ENCODE measurements at regions not wholly inside any gene's neighbourhood (a gene's known extent, or its start where the extent isn't known, plus 50 kb on each side); places are given as distances from the start of the nearest gene placed in this dataset.

DNA sequence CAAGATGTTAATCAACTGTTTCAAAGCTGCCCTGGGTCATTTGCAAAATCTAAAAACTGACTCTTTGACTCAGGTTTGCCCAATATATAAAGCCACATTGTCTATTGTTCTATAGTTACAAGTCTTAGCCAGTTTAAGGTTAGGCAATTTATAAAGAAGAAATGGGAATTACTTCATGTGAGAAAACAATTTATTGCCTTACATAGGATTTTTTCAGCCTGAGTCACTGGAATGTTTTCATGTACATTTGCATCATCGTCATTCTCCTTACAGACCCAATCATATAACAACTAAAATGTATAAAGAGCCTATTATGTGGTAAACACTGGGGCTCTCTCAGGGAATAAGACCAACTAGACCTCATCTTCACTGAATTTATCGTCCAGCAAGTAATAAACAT lies 100.3 kb upstream of the PLEKHG7 start:
- ATAC-seq (ENCODE audit: insufficient number of reproducible peaks, low FRiP score, low read depth) (no peak), DNase-seq (ENCODE audit: low spot score) (no peak)
- H3K27ac ChIP-seq, result no peak overlapping the region
- peaks cover 8% of the 10 kb centered on the region for H3K9me3 ChIP-seq
- H3K4me1 ChIP-seq (ENCODE audit: control insufficient read depth in 1 of 2, low read depth in 2 of 2), result peaks cover 11 to 24% of the 10 kb centered on the region in 2 donors
- no peak overlapping the region for H3K4me3 ChIP-seq
- no peaks in the 10 kb centered on the region for H3K36me3 ChIP-seq
- no peaks in the 10 kb centered on the region for H3K27me3 ChIP-seq (replicated peaks; ENCODE audit: insufficient read depth)
- TF ChIP-seq, protein P1, sequence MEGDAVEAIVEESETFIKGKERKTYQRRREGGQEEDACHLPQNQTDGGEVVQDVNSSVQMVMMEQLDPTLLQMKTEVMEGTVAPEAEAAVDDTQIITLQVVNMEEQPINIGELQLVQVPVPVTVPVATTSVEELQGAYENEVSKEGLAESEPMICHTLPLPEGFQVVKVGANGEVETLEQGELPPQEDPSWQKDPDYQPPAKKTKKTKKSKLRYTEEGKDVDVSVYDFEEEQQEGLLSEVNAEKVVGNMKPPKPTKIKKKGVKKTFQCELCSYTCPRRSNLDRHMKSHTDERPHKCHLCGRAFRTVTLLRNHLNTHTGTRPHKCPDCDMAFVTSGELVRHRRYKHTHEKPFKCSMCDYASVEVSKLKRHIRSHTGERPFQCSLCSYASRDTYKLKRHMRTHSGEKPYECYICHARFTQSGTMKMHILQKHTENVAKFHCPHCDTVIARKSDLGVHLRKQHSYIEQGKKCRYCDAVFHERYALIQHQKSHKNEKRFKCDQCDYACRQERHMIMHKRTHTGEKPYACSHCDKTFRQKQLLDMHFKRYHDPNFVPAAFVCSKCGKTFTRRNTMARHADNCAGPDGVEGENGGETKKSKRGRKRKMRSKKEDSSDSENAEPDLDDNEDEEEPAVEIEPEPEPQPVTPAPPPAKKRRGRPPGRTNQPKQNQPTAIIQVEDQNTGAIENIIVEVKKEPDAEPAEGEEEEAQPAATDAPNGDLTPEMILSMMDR (IDR thresholded peaks at IDR 0.05), result no peak

DNA sequence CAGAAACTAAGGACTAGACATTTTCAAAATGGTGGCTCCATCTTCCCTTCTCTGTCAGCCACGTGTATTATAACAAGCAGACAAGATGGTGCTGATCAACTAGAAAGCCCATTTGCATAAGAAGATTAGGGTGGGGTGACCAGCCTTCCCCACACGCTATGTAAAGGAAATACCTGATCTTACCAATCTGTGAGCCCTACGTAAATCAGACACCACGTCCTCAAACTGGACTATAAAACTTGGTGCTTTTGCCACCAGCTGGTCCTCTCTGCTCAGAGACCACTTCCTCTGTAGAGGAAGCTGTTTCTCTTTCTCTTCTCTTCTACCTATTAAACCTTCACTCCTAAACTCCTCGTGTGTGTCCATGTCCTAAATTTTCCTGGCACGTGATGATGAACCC lies 101.1 kb upstream of the PLEKHG7 start:
- H3K4me1 ChIP-seq (ENCODE audit: control insufficient read depth in 1 of 2, low read depth in 2 of 2), result peaks cover 11 to 24% of the 10 kb centered on the region in 2 donors
- no peak for DNase-seq (ENCODE audit: low spot score)
- H3K4me3 ChIP-seq, result no peak overlapping the region
- no peak for ATAC-seq (ENCODE audit: insufficient number of reproducible peaks, low FRiP score, low read depth)
- H3K27ac ChIP-seq, result no peak overlapping the region
- no peaks in the 10 kb centered on the region for H3K36me3 ChIP-seq
- TF ChIP-seq, protein P1 (IDR thresholded peaks at IDR 0.05), result no peak
- peaks cover 8% of the 10 kb centered on the region for H3K9me3 ChIP-seq
- H3K27me3 ChIP-seq (replicated peaks; ENCODE audit: insufficient read depth), result no peaks in the 10 kb centered on the region

DNA sequence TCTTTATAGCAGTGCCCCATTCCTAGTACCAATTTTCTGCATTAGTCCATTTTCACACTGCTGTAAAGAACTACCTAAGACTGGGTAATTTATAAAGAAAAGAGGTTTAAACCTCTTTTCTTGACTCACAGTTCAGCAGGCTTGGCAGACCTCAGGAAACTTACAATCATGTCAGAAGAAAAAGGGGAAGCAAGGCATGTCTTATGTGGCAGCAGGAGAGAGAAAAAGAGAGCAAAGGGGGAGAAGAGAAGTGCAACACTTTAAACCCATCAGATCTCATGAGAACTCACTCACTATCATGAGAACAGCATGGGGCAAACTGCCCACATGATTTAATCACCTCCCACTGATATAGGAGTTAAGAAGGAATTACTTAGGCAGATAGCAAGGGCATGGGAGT lies 101.6 kb upstream of the PLEKHG7 start:
- TF ChIP-seq, protein P1 (IDR thresholded peaks at IDR 0.05), result no peak
- H3K27me3 ChIP-seq (replicated peaks; ENCODE audit: insufficient read depth), result no peaks in the 10 kb centered on the region
- H3K4me3 ChIP-seq, result no peak overlapping the region
- ATAC-seq (ENCODE audit: insufficient number of reproducible peaks, low FRiP score, low read depth) (no peak), DNase-seq (ENCODE audit: low spot score) (no peak)
- H3K9me3 ChIP-seq, result peaks cover 8% of the 10 kb centered on the region
- no peak overlapping the region for H3K27ac ChIP-seq
- H3K4me1 ChIP-seq (ENCODE audit: control insufficient read depth in 1 of 2, low read depth in 2 of 2), result peaks cover 11 to 23% of the 10 kb centered on the region in 2 donors
- H3K36me3 ChIP-seq, result no peaks in the 10 kb centered on the region

DNA sequence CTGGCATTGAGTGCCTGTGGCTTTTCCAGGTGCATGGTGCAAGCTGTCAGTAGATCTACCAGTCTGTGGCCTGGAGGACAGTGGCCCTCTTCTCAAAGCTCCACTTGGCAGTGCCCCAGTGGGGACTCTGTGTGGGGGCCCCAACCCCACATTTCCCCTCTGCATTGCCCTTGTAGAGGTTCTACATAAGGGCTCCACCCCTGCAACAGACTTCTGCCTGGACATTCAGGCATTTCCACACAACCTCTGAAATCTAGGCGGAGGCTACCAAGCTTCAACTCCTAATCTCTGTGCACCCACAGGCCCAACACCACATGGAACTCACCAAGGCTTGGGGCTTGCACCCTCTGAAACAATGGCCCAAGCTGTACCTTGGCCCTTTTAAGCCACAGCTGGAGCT lies 102.7 kb upstream of the PLEKHG7 start:
- Histone ChIP-seq H3K4me3 (no peak overlapping the region), H3K27me3 (replicated peaks; ENCODE audit: insufficient read depth) (no peaks in the 10 kb centered on the region), H3K27ac (no peak overlapping the region), H3K36me3 (no peaks in the 10 kb centered on the region), H3K9me3 (peaks cover 8% of the 10 kb centered on the region), H3K4me1 (ENCODE audit: control insufficient read depth in 1 of 2, low read depth in 2 of 2) (peaks cover 8 to 12% of the 10 kb centered on the region in 2 donors)
- TF ChIP-seq, protein P1 (IDR thresholded peaks at IDR 0.05), result no peak
- ATAC-seq (ENCODE audit: insufficient number of reproducible peaks, low FRiP score, low read depth) (no peak), DNase-seq (ENCODE audit: low spot score) (no peak)

DNA sequence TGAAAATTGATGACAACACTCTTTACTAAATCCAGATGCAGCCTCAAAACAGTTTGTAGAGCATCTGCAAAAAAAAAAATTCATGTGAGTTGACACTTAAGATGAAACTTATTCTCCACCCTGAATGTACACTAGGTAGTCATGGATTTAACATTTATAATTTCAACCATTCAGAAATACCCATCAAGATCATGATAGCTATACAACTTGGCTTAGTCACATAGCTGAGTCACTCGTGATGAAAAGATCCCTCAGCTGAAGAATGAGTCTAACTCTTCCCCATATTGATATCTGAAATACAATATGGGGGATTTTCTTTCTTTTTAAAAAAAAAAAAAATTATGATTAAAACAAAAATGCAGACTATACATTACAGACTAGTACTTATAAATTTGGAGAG lies 104.8 kb upstream of the PLEKHG7 start:
- Histone ChIP-seq H3K36me3 (no peaks in the 10 kb centered on the region), H3K27me3 (replicated peaks; ENCODE audit: insufficient read depth) (no peaks in the 10 kb centered on the region), H3K4me3 (no peak overlapping the region), H3K27ac (no peak overlapping the region), H3K4me1 (ENCODE audit: control insufficient read depth in 1 of 2, low read depth in 2 of 2) (peaks cover 0 to 4% of the 10 kb centered on the region in 2 donors), H3K9me3 (peaks cover 8% of the 10 kb centered on the region)
- no peak for DNase-seq (ENCODE audit: low spot score)
- no peak for ATAC-seq (ENCODE audit: insufficient number of reproducible peaks, low FRiP score, low read depth)
- TF ChIP-seq, protein P1 (IDR thresholded peaks at IDR 0.05), result no peak
